ENCODE measurements at regions not wholly inside any gene's neighbourhood (a gene's known extent, or its start where the extent isn't known, plus 50 kb on each side); places are given as distances from the start of the nearest gene placed in this dataset.

DNA sequence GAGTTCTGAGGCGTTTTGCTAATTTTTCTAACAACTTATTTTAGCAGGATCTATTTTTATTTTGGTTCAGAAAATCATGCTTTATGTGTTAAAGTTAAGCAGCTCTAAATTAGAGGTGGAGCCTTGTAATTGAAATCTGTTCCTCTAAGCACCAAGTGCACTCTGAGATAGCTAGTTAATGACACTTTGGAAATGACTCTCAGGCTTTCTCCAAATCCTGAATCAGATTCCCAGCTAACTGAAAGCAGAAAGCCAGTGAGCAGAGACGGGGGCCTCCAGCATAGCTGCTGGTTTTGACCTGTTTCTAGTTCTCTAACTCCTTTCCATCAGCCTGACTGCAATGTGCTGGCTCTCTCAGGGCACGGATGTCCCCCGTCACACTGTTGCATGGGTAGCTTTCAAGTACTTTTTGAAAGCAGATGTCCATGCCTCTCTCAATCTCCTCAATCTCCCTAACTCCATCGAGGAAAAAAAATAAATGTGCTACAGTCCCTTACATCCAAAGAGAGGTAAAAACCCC is 326.5 kb downstream of the SATB2 start:
- TF ChIP-seq, protein P1, sequence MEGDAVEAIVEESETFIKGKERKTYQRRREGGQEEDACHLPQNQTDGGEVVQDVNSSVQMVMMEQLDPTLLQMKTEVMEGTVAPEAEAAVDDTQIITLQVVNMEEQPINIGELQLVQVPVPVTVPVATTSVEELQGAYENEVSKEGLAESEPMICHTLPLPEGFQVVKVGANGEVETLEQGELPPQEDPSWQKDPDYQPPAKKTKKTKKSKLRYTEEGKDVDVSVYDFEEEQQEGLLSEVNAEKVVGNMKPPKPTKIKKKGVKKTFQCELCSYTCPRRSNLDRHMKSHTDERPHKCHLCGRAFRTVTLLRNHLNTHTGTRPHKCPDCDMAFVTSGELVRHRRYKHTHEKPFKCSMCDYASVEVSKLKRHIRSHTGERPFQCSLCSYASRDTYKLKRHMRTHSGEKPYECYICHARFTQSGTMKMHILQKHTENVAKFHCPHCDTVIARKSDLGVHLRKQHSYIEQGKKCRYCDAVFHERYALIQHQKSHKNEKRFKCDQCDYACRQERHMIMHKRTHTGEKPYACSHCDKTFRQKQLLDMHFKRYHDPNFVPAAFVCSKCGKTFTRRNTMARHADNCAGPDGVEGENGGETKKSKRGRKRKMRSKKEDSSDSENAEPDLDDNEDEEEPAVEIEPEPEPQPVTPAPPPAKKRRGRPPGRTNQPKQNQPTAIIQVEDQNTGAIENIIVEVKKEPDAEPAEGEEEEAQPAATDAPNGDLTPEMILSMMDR (IDR thresholded peaks at IDR 0.05): no peak
- no peak for TF ChIP-seq EZH2 (IDR thresholded peaks at IDR 0.05; ENCODE audit: borderline replicate concordance, insufficient read depth, low read depth, low read length, poor library complexity, severe bottlenecking)
